CD4-positive, alpha-beta memory T cell (primary cell): ENCODE measurements at regions not wholly inside any gene's neighbourhood (a gene's known extent, or its start where the extent isn't known, plus 50 kb on each side); places are given as distances from the start of the nearest gene placed in this dataset.
A peak's percentile ranks its signal among the peaks of the same experiment; 100 is the strongest.

Source experiments
- CTCF ChIA-PET: fragments of 350-600 bp; sonication (Branson Sonifier 250); formaldehyde crosslinking; loops from one replicate; lab custom pipeline; 2021; ENCODE audit warnings: inconsistent platforms; ENCODE audit not compliant: partially characterized antibody; lab: Charles Lee
- POLR2A ChIA-PET: fragments of 350-600 bp; sonication (Branson Sonifier 250); formaldehyde crosslinking; loops from one replicate; lab custom pipeline; 2021; ENCODE audit not compliant: partially characterized antibody; lab: Charles Lee
- DNase-seq, 5 donors: peaks; one replicate each; pipeline versions ENCODE4 v3.0.0 to v3.0.0-alpha.2; 2020 to 2022; ENCODE audit warnings: mixed read lengths in 1 of 5
- H3K27ac ChIP-seq: one replicate; pipeline ENCODE4 v1.7.0; 2013; ENCODE audit warnings: low read depth, low read length
- H3K27me3 ChIP-seq: 2 replicates; pipeline ENCODE4 v1.7.0; 2013; ENCODE audit warnings: mild to moderate bottlenecking, low read length, moderate library complexity; ENCODE audit not compliant: insufficient read depth
- H3K36me3 ChIP-seq: 2 replicates; pipeline ENCODE4 v1.7.0; 2013; ENCODE audit warnings: mild to moderate bottlenecking, low read length, moderate library complexity; ENCODE audit not compliant: insufficient read depth
- H3K4me1 ChIP-seq: 2 replicates; pipeline ENCODE4 v1.7.0; 2013; ENCODE audit warnings: mild to moderate bottlenecking, low read length, moderate library complexity; ENCODE audit not compliant: insufficient read depth
- H3K4me3 ChIP-seq, 2 donors: one replicate each; pipeline ENCODE4 v1.7.0; 2013; ENCODE audit warnings: low read length in 2 of 2, mild to moderate bottlenecking in 1 of 2
- H3K9me3 ChIP-seq, 2 donors: one replicate each; pipeline ENCODE4 v1.7.0; 2013; ENCODE audit warnings: low read length in 2 of 2, control low read depth in 1 of 2; ENCODE audit not compliant: control insufficient read depth in 1 of 2
- H3K27ac Mint-ChIP-seq, 7 donors: one replicate each; pipeline ENCODE4 v1.8.0; 2020 to 2021; ENCODE audit warnings: mixed read lengths in 7 of 7, mild to moderate bottlenecking in 6 of 7, inconsistent platforms in 3 of 7, moderate library complexity in 3 of 7
- H3K27me3 Mint-ChIP-seq, 2 donors: one replicate each; pipeline ENCODE4 v1.8.0; 2020 to 2021; ENCODE audit warnings: mixed read lengths in 2 of 2
- H3K36me3 Mint-ChIP-seq, 2 donors: one replicate each; pipeline ENCODE4 v1.8.0; 2020 to 2021; ENCODE audit warnings: mixed read lengths in 2 of 2, inconsistent platforms in 1 of 2, mild to moderate bottlenecking in 1 of 2
- H3K4me1 Mint-ChIP-seq, 4 donors: one replicate each; pipeline ENCODE4 v1.8.0; 2020 to 2021; ENCODE audit warnings: mixed read lengths in 4 of 4, mild to moderate bottlenecking in 1 of 4
- H3K4me3 Mint-ChIP-seq, 8 donors: one replicate each; pipeline ENCODE4 v1.8.0; 2020 to 2021; ENCODE audit warnings: mixed read lengths in 8 of 8, mild to moderate bottlenecking in 7 of 8, moderate library complexity in 6 of 8, inconsistent platforms in 3 of 8
- H3K9me3 Mint-ChIP-seq, 8 donors: one replicate each; pipeline ENCODE4 v1.8.0; 2020 to 2021; ENCODE audit warnings: mixed read lengths in 8 of 8, mild to moderate bottlenecking in 5 of 8, inconsistent platforms in 3 of 8, moderate library complexity in 1 of 8
- intact Hi-C: fragments of 100-400 bp; cut with micrococcal nuclease; formaldehyde crosslinking; loops from one replicate; pipeline ENCODE4 v1.15.1; 2023

- Mint-ChIP-seq H3K4me1 (no peaks in the 10 kb centered on the region), H3K27me3 (no peaks in the 10 kb centered on the region), H3K27ac (no peak overlapping the region), H3K9me3 (peaks cover 2 to 32% (median 13%) of the 10 kb centered on the region in 8 donors), H3K4me3 (no peak overlapping the region), H3K36me3 (no peaks in the 10 kb centered on the region)
- Histone ChIP-seq H3K27me3 (no peaks in the 10 kb centered on the region), H3K36me3 (no peaks in the 10 kb centered on the region), H3K9me3 (no peaks in the 10 kb centered on the region), H3K4me3 (no peak overlapping the region), H3K4me1 (no peaks in the 10 kb centered on the region), H3K27ac (no peak overlapping the region)
- no peak for DNase-seq
- intact Hi-C loops: no loop called here
- ChIA-PET POLR2A (no interaction called here), CTCF (no interaction called here)
These were observed 829.1 kb upstream of the MIR17HG start for GRCh38 chr13:90518417-90518816.

DNA sequence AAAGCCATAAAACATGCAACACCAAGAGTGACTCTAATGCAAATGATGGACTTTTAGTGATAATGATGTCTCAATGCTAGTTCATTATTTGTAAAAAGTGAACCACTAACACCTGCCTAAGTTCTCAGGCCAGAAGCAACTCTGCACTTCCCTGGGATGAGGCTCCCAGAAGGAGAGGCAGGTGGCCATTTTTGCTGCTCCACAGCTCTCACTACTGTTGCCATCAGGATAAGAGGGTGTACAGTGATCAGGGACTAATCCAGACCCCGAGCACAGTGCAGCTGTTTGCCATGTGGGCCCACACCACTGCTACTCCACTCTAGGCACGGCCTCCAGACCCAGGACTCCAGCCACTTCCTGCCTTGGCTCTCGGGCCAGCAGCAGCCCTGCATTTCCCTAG is 828.3 kb upstream of the MIR17HG start:
- Histone ChIP-seq H3K9me3 (no peaks in the 10 kb centered on the region), H3K4me1 (no peaks in the 10 kb centered on the region), H3K27me3 (no peaks in the 10 kb centered on the region), H3K36me3 (no peaks in the 10 kb centered on the region), H3K27ac (no peak overlapping the region), H3K4me3 (no peak overlapping the region)
- intact Hi-C loops: no loop called here
- Mint-ChIP-seq H3K4me1 (no peaks in the 10 kb centered on the region), H3K27me3 (no peaks in the 10 kb centered on the region), H3K36me3 (no peaks in the 10 kb centered on the region), H3K27ac (no peak overlapping the region), H3K9me3 (peaks cover 6 to 32% (median 13%) of the 10 kb centered on the region in 8 donors), H3K4me3 (no peak overlapping the region)
- DNase-seq: no peak
- ChIA-PET POLR2A (no interaction called here), CTCF (no interaction called here)

GRCh38 chr13:90526711-90527110 is 820.8 kb upstream of the MIR17HG start:
- Mint-ChIP-seq H3K4me3 (no peak overlapping the region), H3K4me1 (no peaks in the 10 kb centered on the region)
- CTCF ChIA-PET: no interaction called here

DNA sequence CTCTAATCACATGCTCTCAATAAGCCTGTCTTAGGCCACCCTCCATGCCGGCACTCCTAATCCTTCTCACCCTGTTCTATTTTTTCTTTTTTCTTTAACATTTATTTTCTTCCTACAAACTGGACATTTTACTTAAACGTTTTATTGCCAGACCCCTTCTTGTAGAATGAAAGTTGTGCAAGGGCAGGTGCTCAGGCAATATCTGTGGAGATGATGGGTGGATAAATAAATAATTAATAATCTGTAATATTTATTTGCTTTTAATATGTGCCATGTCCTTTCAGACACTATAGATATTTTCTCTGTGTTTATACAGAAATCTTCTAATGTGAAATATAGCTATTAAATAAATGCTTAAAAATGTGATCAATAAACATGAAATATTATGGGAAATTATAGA is 815.7 kb upstream of the MIR17HG start:
- H3K4me3 ChIP-seq: no peak overlapping the region
- Mint-ChIP-seq H3K27me3 (no peaks in the 10 kb centered on the region), H3K4me3 (no peak overlapping the region), H3K9me3 (peaks cover 0 to 9% (median 2%) of the 10 kb centered on the region in 8 donors), H3K27ac (no peak overlapping the region), H3K36me3 (no peaks in the 10 kb centered on the region), H3K4me1 (no peaks in the 10 kb centered on the region)
- ChIA-PET POLR2A (no interaction called here), CTCF (no interaction called here)
- H3K4me1 ChIP-seq: no peaks in the 10 kb centered on the region
- H3K36me3 ChIP-seq: no peaks in the 10 kb centered on the region
- intact Hi-C loops: no loop called here
- no peak for DNase-seq
- no peak overlapping the region for H3K27ac ChIP-seq
- no peaks in the 10 kb centered on the region for H3K27me3 ChIP-seq
- peaks cover 0 to 3% of the 10 kb centered on the region in 2 donors for H3K9me3 ChIP-seq

More at GRCh38 chr13:90526711-90527110, 820.8 kb upstream of the MIR17HG start:
- no peaks in the 10 kb centered on the region for H3K27me3 Mint-ChIP-seq
- no peaks in the 10 kb centered on the region for H3K27me3 ChIP-seq
- H3K36me3 Mint-ChIP-seq: no peaks in the 10 kb centered on the region
- H3K9me3 ChIP-seq: peaks cover 0 to 3% of the 10 kb centered on the region in 2 donors
- H3K27ac ChIP-seq: no peak overlapping the region
- POLR2A ChIA-PET: no interaction called here
- no peak for DNase-seq
- H3K27ac Mint-ChIP-seq: no peak overlapping the region
- no peak overlapping the region for H3K4me3 ChIP-seq
- intact Hi-C loops: no loop called here
- H3K4me1 ChIP-seq: no peaks in the 10 kb centered on the region
- H3K36me3 ChIP-seq: no peaks in the 10 kb centered on the region
- peaks cover 3 to 21% (median 8%) of the 10 kb centered on the region in 8 donors for H3K9me3 Mint-ChIP-seq

- no peak overlapping the region for H3K4me3 Mint-ChIP-seq
- ChIA-PET CTCF (no interaction called here), POLR2A (no interaction called here)
- no peak overlapping the region for H3K27ac ChIP-seq
- H3K4me1 Mint-ChIP-seq: no peaks in the 10 kb centered on the region
- intact Hi-C loops: no loop called here
- DNase-seq: no peak
- no peaks in the 10 kb centered on the region for H3K36me3 Mint-ChIP-seq
- peaks cover 0 to 3% of the 10 kb centered on the region in 2 donors for H3K9me3 ChIP-seq
- H3K4me1 ChIP-seq: no peaks in the 10 kb centered on the region
- peaks cover 0 to 9% (median 2%) of the 10 kb centered on the region in 8 donors for H3K9me3 Mint-ChIP-seq
- H3K4me3 ChIP-seq: no peak overlapping the region
- H3K27me3 Mint-ChIP-seq: no peaks in the 10 kb centered on the region
- H3K36me3 ChIP-seq: no peaks in the 10 kb centered on the region
- no peaks in the 10 kb centered on the region for H3K27me3 ChIP-seq
- H3K27ac Mint-ChIP-seq: no peak overlapping the region
These were observed 814.5 kb upstream of the MIR17HG start for GRCh38 chr13:90532861-90533492.

- H3K4me1 ChIP-seq: no peaks in the 10 kb centered on the region
- H3K36me3 ChIP-seq: no peaks in the 10 kb centered on the region
- no peaks in the 10 kb centered on the region for H3K27me3 ChIP-seq
- H3K27ac ChIP-seq: no peak overlapping the region
- H3K9me3 ChIP-seq: peaks cover 0 to 3% of the 10 kb centered on the region in 2 donors
- Mint-ChIP-seq H3K27ac (no peak overlapping the region), H3K4me3 (no peak overlapping the region), H3K4me1 (no peaks in the 10 kb centered on the region), H3K36me3 (no peaks in the 10 kb centered on the region), H3K27me3 (no peaks in the 10 kb centered on the region), H3K9me3 (peaks cover 0 to 16% (median 4%) of the 10 kb centered on the region in 8 donors)
- no peak for DNase-seq
- ChIA-PET CTCF (no interaction called here), POLR2A (no interaction called here)
- H3K4me3 ChIP-seq: no peak overlapping the region
- intact Hi-C loops: no loop called here
These were observed 813.6 kb upstream of the MIR17HG start for GRCh38 chr13:90533866-90534265.

DNA sequence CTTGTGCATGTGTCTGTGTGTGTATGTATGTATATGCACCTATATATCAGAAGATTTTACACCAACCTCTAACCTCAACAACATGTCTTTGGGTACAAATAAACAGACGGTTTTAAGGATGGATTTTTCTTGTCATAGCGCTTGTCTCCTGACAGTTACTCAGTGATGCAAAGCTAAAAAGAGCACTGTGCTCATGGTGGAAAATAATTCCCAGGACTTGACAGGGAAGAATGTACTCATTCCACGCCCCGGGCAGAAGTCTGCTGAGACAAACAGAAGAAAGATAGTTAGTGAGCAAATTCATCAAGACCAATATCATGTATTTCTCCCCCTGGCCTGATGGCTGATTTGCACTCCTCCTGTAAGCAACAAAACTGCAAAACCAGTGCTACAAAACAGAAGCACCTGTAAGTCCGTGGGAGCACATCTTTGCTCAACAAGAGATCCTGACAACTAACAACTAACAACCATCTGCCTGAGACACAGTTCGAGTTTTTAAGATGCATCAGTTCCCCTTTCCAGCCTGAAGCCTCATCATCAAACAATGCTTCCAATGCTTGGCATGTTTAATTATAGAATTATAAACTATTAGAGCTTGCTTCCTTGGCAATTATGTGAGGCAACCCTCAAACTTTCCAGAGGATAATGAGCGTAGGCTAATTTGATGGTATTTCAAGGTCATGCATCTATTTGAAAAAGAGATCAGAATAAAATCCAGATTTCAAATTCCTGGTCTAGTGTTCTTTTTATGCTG is 812.7 kb upstream of the MIR17HG start:
- Mint-ChIP-seq H3K27me3 (no peaks in the 10 kb centered on the region), H3K4me3 (no peak overlapping the region), H3K36me3 (no peaks in the 10 kb centered on the region), H3K4me1 (no peaks in the 10 kb centered on the region), H3K9me3 (peaks cover 0 to 16% (median 4%) of the 10 kb centered on the region in 8 donors), H3K27ac (no peak overlapping the region)
- ChIA-PET CTCF (no interaction called here), POLR2A (no interaction called here)
- peak in 1 of 5 donors; percentile 30 for DNase-seq
- no peak overlapping the region for H3K27ac ChIP-seq
- H3K4me1 ChIP-seq: no peaks in the 10 kb centered on the region
- H3K27me3 ChIP-seq: no peaks in the 10 kb centered on the region
- H3K36me3 ChIP-seq: no peaks in the 10 kb centered on the region
- H3K9me3 ChIP-seq: peaks cover 0 to 3% of the 10 kb centered on the region in 2 donors
- intact Hi-C loops: no loop called here
- H3K4me3 ChIP-seq: no peak overlapping the region
